Endothelial cell of umbilical vein (primary cell): ENCODE measurements at regions not wholly inside any gene's neighbourhood (a gene's known extent, or its start where the extent isn't known, plus 50 kb on each side); places are given as distances from the start of the nearest gene placed in this dataset.

Experiments
- BruUV-seq: library from RNA; stranded (reverse); fragments of 400-500 nt; replicated peaks from 2 replicates; lab custom pipeline; 2021; lab: Mats Ljungman, UMichigan
- CTCF ChIA-PET: fragments of 300-600, 350-600 bp; sonication (Branson Sonifier 250); formaldehyde crosslinking; loops from one replicate; lab custom pipeline; 2021; ENCODE audit warnings: antibody characterized with exemption, inconsistent platforms; lab: Charles Lee
- POLR2A ChIA-PET: fragments of 300-600, 350-600 bp; sonication (Branson Sonifier 250); formaldehyde crosslinking; loops from one replicate; lab custom pipeline; 2021; ENCODE audit warnings: antibody characterized with exemption, inconsistent platforms; lab: Charles Lee
- DNase-seq: peaks from one replicate; pipeline ENCODE4 v3.0.0-alpha.2; 2011; ENCODE audit warnings: low read depth, low spot score
- FAIRE-seq: peaks from 2 replicates; lab custom pipeline; 2011; peaks lifted over from hg19 to GRCh38; lab: Jason Lieb, UNC
- H2AFZ ChIP-seq: 2 replicates; pipeline ENCODE4 v1.6.0; 2012; ENCODE audit warnings: low read depth, low read length, control low read depth, inconsistent platforms
- H3K27ac ChIP-seq: 2 replicates; pipeline ENCODE4 v1.5.1; 2011; ENCODE audit warnings: low read depth, mild to moderate bottlenecking, control low read depth, low read length, moderate library complexity; ENCODE audit not compliant: insufficient read depth
- H3K27me3 ChIP-seq, 2 experiments: 2 replicates each; pipeline versions ENCODE4 v1.6.0 to v1.6.1; 2011; ENCODE audit warnings: low read length in 2 of 2, mixed read lengths in 1 of 2; ENCODE audit not compliant: control insufficient read depth in 2 of 2, insufficient read depth in 2 of 2
- H3K36me3 ChIP-seq, 2 experiments: 2 replicates in 1 of 2; 3 replicates in 1 of 2; pipeline ENCODE4 v1.5.1; 2011; ENCODE audit warnings: low read length in 2 of 2, mild to moderate bottlenecking in 1 of 2, moderate library complexity in 1 of 2; ENCODE audit not compliant: control insufficient read depth in 2 of 2, insufficient read depth in 2 of 2; ENCODE audit errors: extremely low read depth in 1 of 2
- H3K4me1 ChIP-seq: 3 replicates; pipeline ENCODE4 v1.5.1; 2011; ENCODE audit warnings: mild to moderate bottlenecking, low read length; ENCODE audit not compliant: control insufficient read depth, insufficient read depth; ENCODE audit errors: extremely low read depth
- H3K4me2 ChIP-seq: 2 replicates; pipeline ENCODE4 v1.6.1; 2011; ENCODE audit warnings: low read length, control low read depth, mixed read lengths; ENCODE audit not compliant: insufficient read depth
- H3K4me3 ChIP-seq, 3 experiments: fragments of 200-600 bp in 1 of 3; sonication (generic), shearing (Covaris generic) in 1 of 3; replicated peaks in 1 of 3; 2 replicates each; pipeline ENCODE4 v1.5.1; 2011 to 2016; ENCODE audit warnings: control low read depth in 3 of 3, low read length in 3 of 3, mild to moderate bottlenecking in 2 of 3, inconsistent platforms in 1 of 3, low read depth in 1 of 3, moderate library complexity in 1 of 3; ENCODE audit not compliant: insufficient read depth in 1 of 3
- H3K79me2 ChIP-seq: 2 replicates; pipeline ENCODE4 v1.6.0; 2012; ENCODE audit warnings: low read length, inconsistent platforms; ENCODE audit not compliant: control insufficient read depth, insufficient read depth
- H3K9ac ChIP-seq: replicated peaks from 2 replicates; pipeline ENCODE3; 2011; ENCODE audit warnings: low read length, control low read depth; ENCODE audit not compliant: insufficient read depth; ENCODE audit errors: extremely low read depth
- H3K9me1 ChIP-seq: replicated peaks from 3 replicates; pipeline ENCODE4 v1.6.0; 2011; ENCODE audit warnings: mild to moderate bottlenecking, low read length; ENCODE audit not compliant: control insufficient read depth, insufficient read depth; ENCODE audit errors: extremely low read depth
- H3K9me3 ChIP-seq: replicated peaks from 2 replicates; pipeline ENCODE4 v1.5.1; 2012; ENCODE audit warnings: low read length, inconsistent platforms; ENCODE audit not compliant: control insufficient read depth, insufficient read depth
- H4K20me1 ChIP-seq: replicated peaks from 2 replicates; pipeline ENCODE3; 2011; ENCODE audit warnings: mild to moderate bottlenecking, low read length; ENCODE audit not compliant: control insufficient read depth, insufficient read depth; ENCODE audit errors: extremely low read depth
- EZH2 ChIP-seq: IDR thresholded peaks from 2 replicates; pipeline ENCODE4 v1.6.1; 2012; ENCODE audit warnings: borderline replicate concordance, low read depth, mild to moderate bottlenecking, moderate library complexity, low read length, inconsistent platforms; ENCODE audit not compliant: severe bottlenecking
- FOS ChIP-seq: IDR thresholded peaks from 2 replicates; pipeline ENCODE4 v1.6.1; 2011; ENCODE audit warnings: mild to moderate bottlenecking, low read length, moderate library complexity, borderline replicate concordance; ENCODE audit not compliant: insufficient read depth
- GATA2 ChIP-seq: IDR thresholded peaks from 2 replicates; pipeline ENCODE4 v1.7.0; 2011; ENCODE audit warnings: low read depth, mild to moderate bottlenecking, moderate library complexity, mixed read lengths, low read length; ENCODE audit not compliant: insufficient read length, insufficient read depth
- JUN ChIP-seq: IDR thresholded peaks from 2 replicates; pipeline ENCODE4 v1.6.1; 2011; ENCODE audit warnings: borderline replicate concordance, low read depth; ENCODE audit not compliant: insufficient read length, insufficient read depth
- MAX ChIP-seq: IDR thresholded peaks from 2 replicates; pipeline ENCODE4 v1.6.1; 2011; ENCODE audit not compliant: insufficient read depth, insufficient read length
- POLR2A ChIP-seq: IDR thresholded peaks from 2 replicates; pipeline ENCODE4 v1.6.1; 2012; ENCODE audit warnings: low read depth, mild to moderate bottlenecking, control low read depth, low read length
- POLR2AphosphoS5 ChIP-seq: IDR thresholded peaks from 2 replicates; pipeline ENCODE4 v1.6.1; 2012; ENCODE audit warnings: low read depth, mild to moderate bottlenecking, control low read depth, low read length, moderate library complexity; ENCODE audit not compliant: insufficient read depth
- dilution Hi-C: fragments of 300-500 bp; cut with MboI; formaldehyde crosslinking; loops from one replicate; pipeline ENCODE4 v1.15.0; 2019; ENCODE audit warnings: low sequenced_read_pairs; ENCODE audit not compliant: extremely low pct_ligation_motif_present
- intact Hi-C: fragments of 100-400 bp; cut with micrococcal nuclease; formaldehyde crosslinking; loops from one replicate; pipeline ENCODE4 v1.10.0; 2022
- TF ChIP-seq, protein P1 (sequence below), 2 donors: IDR thresholded peaks; 1 replicate in 1 of 2; 2 replicates in 1 of 2; pipeline ENCODE4 v1.5.1; 2011; ENCODE audit warnings: low read length in 2 of 2, mild to moderate bottlenecking in 2 of 2, moderate library complexity in 2 of 2, control low read depth in 1 of 2, inconsistent platforms in 1 of 2, low read depth in 1 of 2; ENCODE audit not compliant: insufficient read depth in 1 of 2; ENCODE audit errors: extremely low read depth in 1 of 2

DNA sequence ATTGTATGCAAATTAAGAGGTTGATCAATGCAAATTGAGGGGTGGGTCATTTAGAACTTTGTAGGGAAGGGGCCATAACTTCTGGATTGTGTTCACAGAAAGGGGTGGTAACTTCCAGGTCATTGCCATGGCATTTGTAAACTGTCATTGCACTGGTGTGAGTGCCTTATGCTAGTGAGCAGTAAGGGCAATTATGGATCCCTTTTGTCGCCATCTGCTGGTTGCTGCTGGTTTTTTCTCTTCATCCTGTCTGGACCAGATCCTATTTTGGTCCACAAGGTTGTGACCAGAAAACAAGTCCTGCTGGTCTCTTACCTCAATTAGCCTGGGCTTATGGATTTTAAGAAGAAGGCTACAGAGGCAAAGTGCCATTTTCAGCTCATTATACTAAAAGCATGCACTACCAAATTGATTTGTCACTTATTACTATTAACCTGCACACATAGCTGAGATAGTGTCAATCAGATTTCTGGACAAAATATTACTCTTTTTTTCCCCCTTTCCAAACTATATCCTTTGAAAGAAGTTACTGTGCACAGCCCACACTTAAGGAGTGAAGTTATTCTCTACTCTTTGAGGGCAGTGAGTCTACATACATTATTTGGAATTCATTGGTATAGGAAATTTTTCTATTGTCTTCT lies 196.2 kb downstream of the ZC3H11B start:
- DNase-seq = peak; percentile 71
- no peak overlapping the region for H3K27ac ChIP-seq
- peak; percentile 79 for FAIRE-seq
- TF ChIP-seq, protein P1, sequence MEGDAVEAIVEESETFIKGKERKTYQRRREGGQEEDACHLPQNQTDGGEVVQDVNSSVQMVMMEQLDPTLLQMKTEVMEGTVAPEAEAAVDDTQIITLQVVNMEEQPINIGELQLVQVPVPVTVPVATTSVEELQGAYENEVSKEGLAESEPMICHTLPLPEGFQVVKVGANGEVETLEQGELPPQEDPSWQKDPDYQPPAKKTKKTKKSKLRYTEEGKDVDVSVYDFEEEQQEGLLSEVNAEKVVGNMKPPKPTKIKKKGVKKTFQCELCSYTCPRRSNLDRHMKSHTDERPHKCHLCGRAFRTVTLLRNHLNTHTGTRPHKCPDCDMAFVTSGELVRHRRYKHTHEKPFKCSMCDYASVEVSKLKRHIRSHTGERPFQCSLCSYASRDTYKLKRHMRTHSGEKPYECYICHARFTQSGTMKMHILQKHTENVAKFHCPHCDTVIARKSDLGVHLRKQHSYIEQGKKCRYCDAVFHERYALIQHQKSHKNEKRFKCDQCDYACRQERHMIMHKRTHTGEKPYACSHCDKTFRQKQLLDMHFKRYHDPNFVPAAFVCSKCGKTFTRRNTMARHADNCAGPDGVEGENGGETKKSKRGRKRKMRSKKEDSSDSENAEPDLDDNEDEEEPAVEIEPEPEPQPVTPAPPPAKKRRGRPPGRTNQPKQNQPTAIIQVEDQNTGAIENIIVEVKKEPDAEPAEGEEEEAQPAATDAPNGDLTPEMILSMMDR (IDR thresholded peaks at IDR 0.05; ENCODE audit: extremely low read depth in 1 of 2, insufficient read depth in 1 of 2, low read depth in 1 of 2, low read length in 2 of 2) = peak; percentile 62 to 75
- no peak for TF ChIP-seq MAX
- POLR2A ChIA-PET = no interaction called here
- CTCF ChIA-PET = interaction anchor here (0.7 to 2.2 kb wide), 15 partner anchors 8 to 1117 kb away, joined by 3 to 11 read pairs (median 3); no protein-coding TSS in a partner anchor
- H3K79me2 ChIP-seq = no peaks in the 10 kb centered on the region
- H3K4me1 ChIP-seq = no peaks in the 10 kb centered on the region
- no peak overlapping the region for H3K9ac ChIP-seq
- no peaks in the 10 kb centered on the region for H3K9me3 ChIP-seq
- no peak overlapping the region for H2AFZ ChIP-seq
- no TSS peak for BruUV-seq
- H3K9me1 ChIP-seq = no peaks in the 10 kb centered on the region
- no peaks in the 10 kb centered on the region for H3K27me3 ChIP-seq
- no peaks in the 10 kb centered on the region for H4K20me1 ChIP-seq
- dilution Hi-C loops (no loop called here), intact Hi-C loops (loop anchor here (1.0 kb wide), 4 partner anchors 112 to 1086 kb away; no protein-coding TSS in a partner anchor)
- H3K4me2 ChIP-seq = no peak overlapping the region
- H3K36me3 ChIP-seq = no peaks in the 10 kb centered on the region
- no peak overlapping the region for H3K4me3 ChIP-seq

DNA sequence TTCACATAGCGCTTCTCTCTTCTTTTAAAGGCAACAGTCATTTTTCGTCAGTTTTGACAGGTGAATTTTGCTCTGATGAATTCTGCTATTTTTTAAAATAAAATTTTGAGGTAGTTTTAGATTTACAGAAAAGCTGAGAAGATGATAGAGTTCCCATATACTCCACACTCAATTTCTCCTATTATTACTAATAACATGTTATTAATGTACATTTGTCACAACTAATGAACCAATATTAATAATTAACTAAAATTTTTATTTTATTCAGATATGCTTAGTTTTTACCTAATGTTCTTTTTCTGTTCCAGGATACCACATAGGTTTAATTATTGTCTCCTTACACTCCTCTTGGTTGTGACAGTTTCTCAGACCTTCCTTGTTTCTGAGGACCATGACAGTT lies 197.0 kb downstream of the ZC3H11B start:
- Histone ChIP-seq H3K27ac (no peak overlapping the region), H3K9ac (no peak overlapping the region), H3K36me3 (no peaks in the 10 kb centered on the region), H4K20me1 (no peaks in the 10 kb centered on the region), H3K4me1 (no peaks in the 10 kb centered on the region), H3K4me2 (no peak overlapping the region), H3K4me3 (no peak overlapping the region), H3K79me2 (no peaks in the 10 kb centered on the region), H3K9me1 (no peaks in the 10 kb centered on the region), H3K27me3 (no peaks in the 10 kb centered on the region), H3K9me3 (no peaks in the 10 kb centered on the region), H2AFZ (no peak overlapping the region)
- TF ChIP-seq EZH2 (no peak), JUN (no peak), POLR2AphosphoS5 (no peak), POLR2A (no peak), GATA2 (no peak), MAX (no peak), FOS (no peak)
- TF ChIP-seq, protein P1 (IDR thresholded peaks at IDR 0.05; ENCODE audit: extremely low read depth in 1 of 2, insufficient read depth in 1 of 2, low read depth in 1 of 2, low read length in 2 of 2) = no peak
- ChIA-PET CTCF (interaction anchor here (1.2 to 2.2 kb wide), 2 partner anchors 349 to 1086 kb away, joined by 3 to 11 read pairs; no protein-coding TSS in a partner anchor), POLR2A (no interaction called here)
- dilution Hi-C loops = no loop called here
- intact Hi-C loops = loop anchor here (1.0 kb wide), 4 partner anchors 112 to 1086 kb away; no protein-coding TSS in a partner anchor
- no TSS peak for BruUV-seq
- FAIRE-seq = no peak
- no peak for DNase-seq
